Heart left ventricle (tissue), 13 donors: ENCODE measurements at regions not wholly inside any gene's neighbourhood (a gene's known extent, or its start where the extent isn't known, plus 50 kb on each side); places are given as distances from the start of the nearest gene placed in this dataset.

Source experiments
- CTCF ChIP-seq, 12 donors: fragments of 200-600 bp; sonication (generic) in 4 of 12; IDR thresholded peaks; one replicate each; pipeline versions ENCODE4 v1.5.0 to v1.8.0; 2018 to 2022; ENCODE audit warnings: antibody characterized with exemption in 12 of 12, mild to moderate bottlenecking in 5 of 12
- POLR2A ChIP-seq, 2 donors: fragments of 450-650 bp; IDR thresholded peaks; one replicate each; pipeline ENCODE4 v1.6.1; 2017; ENCODE audit warnings: antibody characterized with exemption in 2 of 2, mild to moderate bottlenecking in 2 of 2, moderate library complexity in 2 of 2
- donor health status: ischemic (EF 13 %, LVEDD 7.1; RV severe dilation, severe dysfunction).
- donor health status: DM: no; HTN: yes; CAD: no.
- donor health status: DM: no; HTN: no; CAD: no.
- donor health status: ischemic (EF 25% LVEDD 6.9; RV normal size, moderate dysfunction).
- donor health status: ischemic (EF 25% LVEDD 5.7; RV mildly dilated, moderate dysfunction).
- donor health status: ischemic (EF 35%, LVEDD 5.7; RV mildly dilated, moderate dysfunction).
- donor health status: nonischemic (EF 11% LVEDD 7.7; RV severe dilation, severe dysfunction).
- donor health status: DM: yes; HTN: yes; CAD: no.
- donor health status: PGD.
- donor health status: ischemic (EF 29% LVEDD 5.4; RV normal size, mild dysfunction).
- donor health status: nonischemic (EF 23%, LVEDD 6.1; RV moderate dilation, normal function).

GRCh38 chr2:31703253-31703652 is 122.5 kb upstream of the SRD5A2 start:
- no peak for TF ChIP-seq CTCF (IDR thresholded peaks at IDR 0.05)
- no peak for TF ChIP-seq POLR2A (IDR thresholded peaks at IDR 0.05)
